ENCODE measurements at regions not wholly inside any gene's neighbourhood (a gene's known extent, or its start where the extent isn't known, plus 50 kb on each side); places are given as distances from the start of the nearest gene placed in this dataset.

GRCh38 chr1:115572710-115573109, 69.1 kb upstream of the VANGL1 start (continued):
- TF ChIP-seq, protein P1, sequence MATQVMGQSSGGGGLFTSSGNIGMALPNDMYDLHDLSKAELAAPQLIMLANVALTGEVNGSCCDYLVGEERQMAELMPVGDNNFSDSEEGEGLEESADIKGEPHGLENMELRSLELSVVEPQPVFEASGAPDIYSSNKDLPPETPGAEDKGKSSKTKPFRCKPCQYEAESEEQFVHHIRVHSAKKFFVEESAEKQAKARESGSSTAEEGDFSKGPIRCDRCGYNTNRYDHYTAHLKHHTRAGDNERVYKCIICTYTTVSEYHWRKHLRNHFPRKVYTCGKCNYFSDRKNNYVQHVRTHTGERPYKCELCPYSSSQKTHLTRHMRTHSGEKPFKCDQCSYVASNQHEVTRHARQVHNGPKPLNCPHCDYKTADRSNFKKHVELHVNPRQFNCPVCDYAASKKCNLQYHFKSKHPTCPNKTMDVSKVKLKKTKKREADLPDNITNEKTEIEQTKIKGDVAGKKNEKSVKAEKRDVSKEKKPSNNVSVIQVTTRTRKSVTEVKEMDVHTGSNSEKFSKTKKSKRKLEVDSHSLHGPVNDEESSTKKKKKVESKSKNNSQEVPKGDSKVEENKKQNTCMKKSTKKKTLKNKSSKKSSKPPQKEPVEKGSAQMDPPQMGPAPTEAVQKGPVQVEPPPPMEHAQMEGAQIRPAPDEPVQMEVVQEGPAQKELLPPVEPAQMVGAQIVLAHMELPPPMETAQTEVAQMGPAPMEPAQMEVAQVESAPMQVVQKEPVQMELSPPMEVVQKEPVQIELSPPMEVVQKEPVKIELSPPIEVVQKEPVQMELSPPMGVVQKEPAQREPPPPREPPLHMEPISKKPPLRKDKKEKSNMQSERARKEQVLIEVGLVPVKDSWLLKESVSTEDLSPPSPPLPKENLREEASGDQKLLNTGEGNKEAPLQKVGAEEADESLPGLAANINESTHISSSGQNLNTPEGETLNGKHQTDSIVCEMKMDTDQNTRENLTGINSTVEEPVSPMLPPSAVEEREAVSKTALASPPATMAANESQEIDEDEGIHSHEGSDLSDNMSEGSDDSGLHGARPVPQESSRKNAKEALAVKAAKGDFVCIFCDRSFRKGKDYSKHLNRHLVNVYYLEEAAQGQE (IDR thresholded peaks at IDR 0.05), result no peak
- TF ChIP-seq, protein P2, sequence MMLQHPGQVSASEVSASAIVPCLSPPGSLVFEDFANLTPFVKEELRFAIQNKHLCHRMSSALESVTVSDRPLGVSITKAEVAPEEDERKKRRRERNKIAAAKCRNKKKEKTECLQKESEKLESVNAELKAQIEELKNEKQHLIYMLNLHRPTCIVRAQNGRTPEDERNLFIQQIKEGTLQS (IDR thresholded peaks at IDR 0.05), result no peak

GRCh38 chr1:115567431-115567830, 74.3 kb upstream of the VANGL1 start:
- no peak for TF ChIP-seq RAD21 (IDR thresholded peaks at IDR 0.05)
- no peak for TF ChIP-seq HNF4A (conservative IDR thresholded peaks at IDR 0.05)
- TF ChIP-seq RXRA (IDR thresholded peaks at IDR 0.05), result no peak
- no peak for TF ChIP-seq YY1 (IDR thresholded peaks at IDR 0.05)
- peaks cover 0 to 18% (median 6%) of the 10 kb centered on the region in 4 donors for H3K9me3 ChIP-seq (ENCODE audit: control insufficient read depth in 4 of 4, low read length in 3 of 4)
- H3K27ac ChIP-seq (ENCODE audit: low read depth in 1 of 2, low read length in 2 of 2), result no peak overlapping the region
- H3K4me1 ChIP-seq (ENCODE audit: control insufficient read depth in 4 of 4, insufficient read depth in 4 of 4, low read length in 3 of 4), result peaks cover 0 to 2% (median 0%) of the 10 kb centered on the region in 4 donors
- no peaks in the 10 kb centered on the region for H3K36me3 ChIP-seq (ENCODE audit: control insufficient read depth in 4 of 4, insufficient read depth in 3 of 4, low read depth in 1 of 4, low read length in 3 of 4)
- H3K4me3 ChIP-seq (ENCODE audit: low read depth in 1 of 3, low read length in 3 of 3), result no peak overlapping the region
- H3K27me3 ChIP-seq (ENCODE audit: control insufficient read depth in 4 of 4, insufficient read depth in 4 of 4, low read length in 3 of 4), result peaks cover 0 to 3% (median under 1%) of the 10 kb centered on the region in 4 donors
- H3K9ac ChIP-seq (ENCODE audit: low read depth in 1 of 2, low read length in 2 of 2), result no peak overlapping the region
- no peak for DNase-seq (ENCODE audit: low spot score)

- peaks cover 0 to 12% (median 5%) of the 10 kb centered on the region in 4 donors for H3K9me3 ChIP-seq (ENCODE audit: control insufficient read depth in 4 of 4, low read length in 3 of 4)
- no peak overlapping the region for H3K27ac ChIP-seq (ENCODE audit: low read depth in 1 of 2, low read length in 2 of 2)
- 70% methylated on average over 3 of the region's 3 CpGs for WGBS
- H3K4me3 ChIP-seq (ENCODE audit: low read depth in 1 of 3, low read length in 3 of 3), result no peak overlapping the region
- no peak for DNase-seq (ENCODE audit: low spot score)
- H3K36me3 ChIP-seq (ENCODE audit: control insufficient read depth in 4 of 4, insufficient read depth in 3 of 4, low read depth in 1 of 4, low read length in 3 of 4), result no peaks in the 10 kb centered on the region
- no peak overlapping the region for H3K9ac ChIP-seq (ENCODE audit: low read depth in 1 of 2, low read length in 2 of 2)
- TF ChIP-seq, protein P1 (IDR thresholded peaks at IDR 0.05), result no peak
- TF ChIP-seq GABPA (IDR thresholded peaks at IDR 0.05 in 1 of 2, conservative IDR thresholded peaks at IDR 0.05 in 1 of 2) (no peak), HNF4A (conservative IDR thresholded peaks at IDR 0.05) (no peak), SP1 (IDR thresholded peaks at IDR 0.05) (no peak), YY1 (IDR thresholded peaks at IDR 0.05) (no peak), FOXA1 (IDR thresholded peaks at IDR 0.05) (no peak), NR2F2 (IDR thresholded peaks at IDR 0.05) (no peak), FOXA2 (IDR thresholded peaks at IDR 0.05) (no peak), TAF1 (conservative IDR thresholded peaks at IDR 0.05) (no peak), RAD21 (IDR thresholded peaks at IDR 0.05) (no peak), EGR1 (IDR thresholded peaks at IDR 0.05; ENCODE audit: low read depth in 2 of 2) (no peak), RXRA (IDR thresholded peaks at IDR 0.05) (no peak)
- TF ChIP-seq, protein P3, sequence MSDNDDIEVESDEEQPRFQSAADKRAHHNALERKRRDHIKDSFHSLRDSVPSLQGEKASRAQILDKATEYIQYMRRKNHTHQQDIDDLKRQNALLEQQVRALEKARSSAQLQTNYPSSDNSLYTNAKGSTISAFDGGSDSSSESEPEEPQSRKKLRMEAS (IDR thresholded peaks at IDR 0.05), result no peak
- peaks cover 0 to 2% (median 0%) of the 10 kb centered on the region in 4 donors for H3K4me1 ChIP-seq (ENCODE audit: control insufficient read depth in 4 of 4, insufficient read depth in 4 of 4, low read length in 3 of 4)
- peaks cover 0 to 5% (median 1%) of the 10 kb centered on the region in 4 donors for H3K27me3 ChIP-seq (ENCODE audit: control insufficient read depth in 4 of 4, insufficient read depth in 4 of 4, low read length in 3 of 4)
Observed at GRCh38 chr1:115565791-115566190, 76.0 kb upstream of the VANGL1 start.

All from liver (tissue), 7 donors.